HFFc6 (cell line): ENCODE measurements at regions not wholly inside any gene's neighbourhood (a gene's known extent, or its start where the extent isn't known, plus 50 kb on each side); places are given as distances from the start of the nearest gene placed in this dataset.

Experiments used
- DNase-seq: peaks from one replicate; pipeline ENCODE4 v3.0.0-alpha.2; 2018
- H3K27ac Mint-ChIP-seq: 2 replicates; pipeline ENCODE4 v1.8.0; 2020; ENCODE audit warnings: mild to moderate bottlenecking, mixed read lengths
- H3K27me3 Mint-ChIP-seq: 2 replicates; pipeline ENCODE4 v1.8.0; 2021; ENCODE audit warnings: mild to moderate bottlenecking, moderate library complexity, mixed read lengths; ENCODE audit not compliant: insufficient read depth
- H3K36me3 Mint-ChIP-seq: 2 replicates; pipeline ENCODE4 v1.8.0; 2021; ENCODE audit warnings: low read depth, mixed read lengths
- H3K4me1 Mint-ChIP-seq: 2 replicates; pipeline ENCODE4 v1.8.0; 2020; ENCODE audit warnings: low read depth, mixed read lengths
- H3K4me3 Mint-ChIP-seq: 2 replicates; pipeline ENCODE4 v1.8.0; 2020; ENCODE audit warnings: mild to moderate bottlenecking, moderate library complexity, mixed read lengths
- H3K9me3 Mint-ChIP-seq: 2 replicates; pipeline ENCODE4 v1.8.0; 2020; ENCODE audit warnings: mild to moderate bottlenecking, mixed read lengths
- CTCF ChIP-seq: fragments of 200-600 bp; sonication (generic); IDR thresholded peaks from 2 replicates; pipeline ENCODE4 v1.5.0; 2021; ENCODE audit warnings: antibody characterized with exemption, mild to moderate bottlenecking

GRCh38 chr4:126130215-126130614 is 815.5 kb downstream of the FAT4 start:
- DNase-seq: no peak
- Mint-ChIP-seq H3K27me3 (no peaks in the 10 kb centered on the region), H3K27ac (no peak overlapping the region), H3K36me3 (no peaks in the 10 kb centered on the region; the same call in 1 of the 2 replicates), H3K4me3 (no peak overlapping the region), H3K9me3 (peaks cover 24% of the 10 kb centered on the region), H3K4me1 (no peaks in the 10 kb centered on the region)
- no peak for TF ChIP-seq CTCF

GRCh38 chr4:126136922-126137781 is 822.4 kb downstream of the FAT4 start:
- Mint-ChIP-seq H3K4me3 (no peak overlapping the region), H3K27ac (no peak overlapping the region), H3K4me1 (peaks cover 5% of the 10 kb centered on the region; the same call in 1 of the 2 replicates), H3K9me3 (peaks cover 15% of the 10 kb centered on the region; the same call in 1 of the 2 replicates), H3K27me3 (no peaks in the 10 kb centered on the region), H3K36me3 (no peaks in the 10 kb centered on the region; the same call in 1 of the 2 replicates)
- TF ChIP-seq CTCF: no peak
- peak; percentile 10 for DNase-seq

GRCh38 chr4:126137782-126138170 is 823.0 kb downstream of the FAT4 start:
- H3K9me3 Mint-ChIP-seq: peaks cover 15% of the 10 kb centered on the region; the same call in 1 of the 2 replicates
- no peaks in the 10 kb centered on the region; the same call in 1 of the 2 replicates for H3K36me3 Mint-ChIP-seq
- peaks cover 5% of the 10 kb centered on the region; the same call in 1 of the 2 replicates for H3K4me1 Mint-ChIP-seq

GRCh38 chr4:126144543-126145237 is 829.9 kb downstream of the FAT4 start:
- no peak for DNase-seq
- H3K36me3 Mint-ChIP-seq: no peaks in the 10 kb centered on the region

More at GRCh38 chr4:126137782-126138170, 823.0 kb downstream of the FAT4 start:
- Mint-ChIP-seq H3K4me3 (no peak overlapping the region), H3K27me3 (no peaks in the 10 kb centered on the region), H3K27ac (no peak overlapping the region)
- no peak for TF ChIP-seq CTCF
- DNase-seq: peak; percentile 25

GRCh38 chr4:126168484-126168883 is 853.7 kb downstream of the FAT4 start:
- 0 out of 2 replicates have a peak, but pooled peaks cover 6% of the 10 kb centered on the region for H3K4me1 Mint-ChIP-seq

More at GRCh38 chr4:126144543-126145237, 829.9 kb downstream of the FAT4 start:
- H3K4me3 Mint-ChIP-seq: no peak overlapping the region
- H3K27me3 Mint-ChIP-seq: no peaks in the 10 kb centered on the region
- H3K27ac Mint-ChIP-seq: no peak overlapping the region
- H3K9me3 Mint-ChIP-seq: peaks cover 4% of the 10 kb centered on the region; the same call in 1 of the 2 replicates
- no peaks in the 10 kb centered on the region; the same call in 1 of the 2 replicates for H3K4me1 Mint-ChIP-seq
- no peak for TF ChIP-seq CTCF

More at GRCh38 chr4:126168484-126168883, 853.7 kb downstream of the FAT4 start:
- no peaks in the 10 kb centered on the region; the same call in 1 of the 2 replicates for H3K36me3 Mint-ChIP-seq
- H3K27ac Mint-ChIP-seq: no peak overlapping the region
- no peak for TF ChIP-seq CTCF
- peaks cover 9% of the 10 kb centered on the region for H3K9me3 Mint-ChIP-seq
- no peak for DNase-seq
- H3K27me3 Mint-ChIP-seq: no peaks in the 10 kb centered on the region
- H3K4me3 Mint-ChIP-seq: no peak overlapping the region
